GM12878 (cell line): ENCODE measurements at regions not wholly inside any gene's neighbourhood (a gene's known extent, or its start where the extent isn't known, plus 50 kb on each side); places are given as distances from the start of the nearest gene placed in this dataset.
A peak's percentile ranks its signal among the peaks of the same experiment; 100 is the strongest.

Experiments used
- ATAC-seq: fragments of 200-7000 bp; cut with Tn5 transposase; 3 replicates; pipeline ENCODE4 v1.9.1; 2020; ENCODE audit warnings: mild to moderate bottlenecking, moderate library complexity
- BruUV-seq: library from RNA; stranded (reverse); fragments of 400-500 nt; replicated peaks from 2 replicates; lab custom pipeline; 2021; lab: Mats Ljungman, UMichigan
- CTCF ChIA-PET: fragments of 300-600 bp; sonication (Branson Sonifier 250); formaldehyde crosslinking; extraction: SDS; loops from one replicate; lab custom pipeline; 2021; ENCODE audit warnings: inconsistent platforms; lab: Yijun Ruan, JAX
- POLR2A ChIA-PET: fragments of 350-600 bp; formaldehyde crosslinking; extraction: SDS; loops from one replicate; lab custom pipeline; 2021; ENCODE audit warnings: inconsistent platforms; lab: Charles Lee
- RAD21 ChIA-PET: fragments of 300-600 bp; sonication (Branson Sonifier 250); formaldehyde crosslinking; loops from one replicate; lab custom pipeline; 2023; ENCODE audit warnings: antibody characterized with exemption; ENCODE audit not compliant: unreplicated experiment; lab: Charles Lee
- SMC1A ChIA-PET: fragments of 300-600 bp; sonication (Branson Sonifier 250); formaldehyde crosslinking; loops from one replicate; lab custom pipeline; 2023; ENCODE audit not compliant: unreplicated experiment, uncharacterized antibody; lab: Charles Lee
- DNase-seq: peaks from one replicate; pipeline ENCODE4 v3.0.0-alpha.2; 2011; ENCODE audit warnings: low read depth, low spot score
- FAIRE-seq: peaks from 3 replicates; lab custom pipeline; 2011; peaks lifted over from hg19 to GRCh38; lab: Jason Lieb, UNC
- H2AFZ ChIP-seq: 2 replicates; pipeline ENCODE4 v1.6.0; 2011; ENCODE audit warnings: low read depth, low read length, control low read depth; ENCODE audit not compliant: control insufficient read depth
- H3K27ac ChIP-seq: 2 replicates; pipeline ENCODE4 v1.5.1; 2011; ENCODE audit warnings: control low read depth; ENCODE audit not compliant: control insufficient read depth, insufficient read depth
- H3K27me3 ChIP-seq, 2 experiments: replicated peaks in 1 of 2; 2 replicates each; pipeline versions ENCODE4 v1.6.0 to v1.6.1; 2011; ENCODE audit warnings: low read length in 1 of 2; ENCODE audit not compliant: control insufficient read depth in 2 of 2, insufficient read depth in 2 of 2
- H3K36me3 ChIP-seq, 2 experiments: 2 replicates each; pipeline ENCODE4 v1.5.1; 2011; ENCODE audit warnings: low read length in 1 of 2; ENCODE audit not compliant: control insufficient read depth in 2 of 2, insufficient read depth in 2 of 2
- H3K4me1 ChIP-seq: 2 replicates; pipeline ENCODE4 v1.6.1; 2011; ENCODE audit warnings: mild to moderate bottlenecking, low read length, moderate library complexity, mixed read lengths; ENCODE audit not compliant: control insufficient read depth, insufficient read depth
- H3K4me2 ChIP-seq: 2 replicates; pipeline ENCODE4 v1.6.0; 2011; ENCODE audit warnings: control low read depth; ENCODE audit not compliant: control insufficient read depth, insufficient read depth
- H3K4me3 ChIP-seq: fragments of 200-600 bp; sonication (generic); 2 replicates; pipeline ENCODE4 v1.5.1; 2016
- H3K79me2 ChIP-seq: 2 replicates; pipeline ENCODE4 v1.6.0; 2011; ENCODE audit warnings: low read length; ENCODE audit not compliant: control insufficient read depth, insufficient read depth
- H3K9ac ChIP-seq: 2 replicates; pipeline ENCODE4 v1.8.0; 2011; ENCODE audit warnings: low read length, control low read depth, mixed read lengths; ENCODE audit not compliant: control insufficient read depth, insufficient read depth
- H3K9me3 ChIP-seq: replicated peaks from 3 replicates; pipeline ENCODE4 v1.5.1; 2011; ENCODE audit warnings: mild to moderate bottlenecking, low read length; ENCODE audit not compliant: control insufficient read depth, insufficient read depth
- H4K20me1 ChIP-seq: 2 replicates; pipeline ENCODE4 v1.6.0; 2011; ENCODE audit not compliant: control insufficient read depth, insufficient read depth
- CBX5 ChIP-seq: sonication (generic); IDR thresholded peaks from 2 replicates; pipeline ENCODE4 v1.6.1; 2016; ENCODE audit warnings: low read depth, moderate library complexity, mild to moderate bottlenecking, inconsistent platforms
- CEBPB ChIP-seq, 2 experiments: fragments of 150-350 bp in 1 of 2; IDR thresholded peaks; 2 replicates each; pipeline ENCODE4 v1.6.1; 2012 to 2014; ENCODE audit warnings: low read depth in 2 of 2, low read length in 2 of 2, borderline replicate concordance in 1 of 2, inconsistent platforms in 1 of 2
- CHD2 ChIP-seq: IDR thresholded peaks from 2 replicates; pipeline ENCODE4 v1.6.1; 2011; ENCODE audit warnings: low read depth, low read length, improper control_type of control experiment, borderline replicate concordance
- DPF2 ChIP-seq: fragments of 450-650 bp; IDR thresholded peaks from 2 replicates; pipeline ENCODE4 v1.6.1; 2017; ENCODE audit warnings: mild to moderate bottlenecking
- ETV6 ChIP-seq, 2 experiments: fragments of 450-650 bp in 1 of 2; IDR thresholded peaks in 1 of 2; conservative IDR thresholded peaks in 1 of 2; 2 replicates each; pipeline ENCODE4 v1.6.1; 2014; ENCODE audit warnings: antibody characterized with exemption in 1 of 2, borderline replicate concordance in 1 of 2, low read depth in 1 of 2, mild to moderate bottlenecking in 1 of 2, moderate library complexity in 1 of 2
- GATAD2B ChIP-seq: fragments of 450-650 bp; conservative IDR thresholded peaks from 2 replicates; pipeline ENCODE4 v1.6.1; 2017; ENCODE audit warnings: low read depth, mild to moderate bottlenecking, moderate library complexity
- KAT2A ChIP-seq: conservative IDR thresholded peaks from 2 replicates; pipeline ENCODE4 v1.6.1; 2011; ENCODE audit warnings: low read depth, low read length; ENCODE audit not compliant: control insufficient read depth
- MTA3 ChIP-seq: IDR thresholded peaks from 2 replicates; pipeline ENCODE4 v1.6.1; 2012; ENCODE audit warnings: low read length, inconsistent platforms, borderline replicate concordance
- NFXL1 ChIP-seq: fragments of 450-650 bp; IDR thresholded peaks from 2 replicates; pipeline ENCODE4 v1.6.1; 2017; ENCODE audit warnings: antibody characterized with exemption, mild to moderate bottlenecking, borderline replicate concordance
- NR2F1 ChIP-seq: fragments of 450-650 bp; conservative IDR thresholded peaks from 2 replicates; pipeline ENCODE4 v1.6.1; 2017; ENCODE audit warnings: mild to moderate bottlenecking
- POLR2A ChIP-seq: IDR thresholded peaks from 2 replicates; pipeline ENCODE4 v1.6.1; 2011; ENCODE audit warnings: low read depth, mild to moderate bottlenecking, low read length
- RUNX3 ChIP-seq: IDR thresholded peaks from 2 replicates; pipeline ENCODE4 v1.6.1; 2012; ENCODE audit warnings: low read length, inconsistent platforms
- SMC3 ChIP-seq: IDR thresholded peaks from 2 replicates; pipeline ENCODE4 v1.6.1; 2011; ENCODE audit warnings: low read length, improper control_type of control experiment, borderline replicate concordance
- SPI1 ChIP-seq: IDR thresholded peaks from 2 replicates; pipeline ENCODE4 v1.6.1; 2011; ENCODE audit warnings: low read depth, mild to moderate bottlenecking, low read length, moderate library complexity, borderline replicate concordance; ENCODE audit not compliant: insufficient read depth
- SREBF2 ChIP-seq: IDR thresholded peaks from 2 replicates; pipeline ENCODE4 v1.6.1; 2012; ENCODE audit warnings: mild to moderate bottlenecking, low read length
- STAT1 ChIP-seq: fragments of 450-650 bp; conservative IDR thresholded peaks from 2 replicates; pipeline ENCODE4 v1.6.1; 2014; ENCODE audit warnings: antibody characterized with exemption, mild to moderate bottlenecking
- TCF3 ChIP-seq: IDR thresholded peaks from 2 replicates; pipeline ENCODE4 v1.6.1; 2012; ENCODE audit warnings: low read depth, mild to moderate bottlenecking, low read length, borderline replicate concordance; ENCODE audit not compliant: insufficient read depth
- ZBTB11 ChIP-seq: fragments of 450-650 bp; formaldehyde crosslinking; IDR thresholded peaks from 2 replicates; pipeline ENCODE4 v1.5.0; 2022; ENCODE audit warnings: mild to moderate bottlenecking, missing genetic modification characterization
- ZNF207 ChIP-seq: fragments of 450-650 bp; IDR thresholded peaks from 2 replicates; pipeline ENCODE4 v1.6.1; 2014; ENCODE audit warnings: antibody characterized with exemption, mild to moderate bottlenecking, borderline replicate concordance
- ZZZ3 ChIP-seq: IDR thresholded peaks from 2 replicates; pipeline ENCODE4 v1.6.1; 2011; ENCODE audit warnings: low read depth; ENCODE audit not compliant: control insufficient read depth, insufficient read length
- WGBS: methylation state at CpG from one replicate; pipeline ENCODE4 v1.1.6; 2016; ENCODE audit warnings: low lambda C conversion rate; ENCODE audit not compliant: insufficient replicate concordance, insufficient coverage; ENCODE audit errors: missing lambda C conversion rate; 5-methylcytosine and 5-hydroxymethylcytosine counted together
- in situ Hi-C: fragments of 300-500 bp; cut with MboI; formaldehyde crosslinking; loops from 9 replicates; pipeline ENCODE4 v1.14.3; 2018; ENCODE audit warnings: mixed read lengths
- intact Hi-C: fragments of 100-400 bp; cut with micrococcal nuclease; formaldehyde crosslinking; loops from one replicate; pipeline ENCODE4 v1.14.2; 2022; ENCODE audit not compliant: unreplicated experiment

- TF ChIP-seq ZBTB11, result no peak
- TF ChIP-seq CBX5, result no peak
- no peak for TF ChIP-seq GATAD2B
- no peak for TF ChIP-seq ETV6 (conservative IDR thresholded peaks at IDR 0.05 in 1 of 2, IDR thresholded peaks at IDR 0.05 in 1 of 2; ENCODE audit: borderline replicate concordance in 1 of 2, low read depth in 1 of 2)
- TF ChIP-seq NFXL1, result no peak
- TF ChIP-seq TCF3, result no peak
- no peak for TF ChIP-seq ZZZ3
- TF ChIP-seq RUNX3, result no peak
- no peak for TF ChIP-seq CHD2
- TF ChIP-seq, all 136 proteins: peak for 0
Observed at GRCh38 chr12:3431686-3432085, 59.3 kb upstream of the PRMT8 start (continued).

GRCh38 chr12:3432176-3432742 is 58.7 kb upstream of the PRMT8 start:
- no peak overlapping the region for H3K4me3 ChIP-seq
- FAIRE-seq (no peak), ATAC-seq (peak; percentile 42; the same call in 2 of the 3 replicates), DNase-seq (no peak)
- no peaks in the 10 kb centered on the region for H3K79me2 ChIP-seq
- H4K20me1 ChIP-seq, result no peaks in the 10 kb centered on the region
- H3K4me2 ChIP-seq, result no peak overlapping the region
- no peak overlapping the region for H2AFZ ChIP-seq
- intact Hi-C loops (no loop called here), in situ Hi-C loops (no loop called here)
- H3K4me1 ChIP-seq, result no peaks in the 10 kb centered on the region
- CTCF ChIA-PET, result no interaction called here
- BruUV-seq, result no TSS peak
- no peak overlapping the region for H3K27ac ChIP-seq
- SMC1A ChIA-PET, result no interaction called here
- H3K9me3 ChIP-seq, result no peaks in the 10 kb centered on the region; the same call in 2 of the 3 replicates
- WGBS, result 56% methylated on average over 7 of the region's 7 CpGs
- RAD21 ChIA-PET, result no interaction called here
- H3K9ac ChIP-seq, result no peak overlapping the region
- H3K36me3 ChIP-seq, result no peaks in the 10 kb centered on the region
- POLR2A ChIA-PET, result interaction anchor here (0.6 kb wide), 1 partner anchor 309 kb away, joined by 3 read pairs; no protein-coding TSS in a partner anchor
- no peaks in the 10 kb centered on the region; a peak in 1 of 4 replicates for H3K27me3 ChIP-seq
- TF ChIP-seq STAT1, result no peak
- no peak for TF ChIP-seq NR2F1
- no peak for TF ChIP-seq CEBPB (IDR thresholded peaks at IDR 0.05; ENCODE audit: borderline replicate concordance in 1 of 2, low read depth in 2 of 2, low read length in 2 of 2)
- TF ChIP-seq SREBF2, result no peak
- TF ChIP-seq ZNF207, result no peak
- TF ChIP-seq DPF2, result no peak
- TF ChIP-seq POLR2A, result no peak
- no peak for TF ChIP-seq KAT2A
- no peak for TF ChIP-seq SPI1
- TF ChIP-seq MTA3, result no peak
- TF ChIP-seq SMC3, result no peak
